ENCODE measurements at regions not wholly inside any gene's neighbourhood (a gene's known extent, or its start where the extent isn't known, plus 50 kb on each side); places are given as distances from the start of the nearest gene placed in this dataset.

- no peak for DNase-seq
Observed at GRCh38 chr2:240347373-240347940, 88.0 kb upstream of the GPC1 start.

DNA sequence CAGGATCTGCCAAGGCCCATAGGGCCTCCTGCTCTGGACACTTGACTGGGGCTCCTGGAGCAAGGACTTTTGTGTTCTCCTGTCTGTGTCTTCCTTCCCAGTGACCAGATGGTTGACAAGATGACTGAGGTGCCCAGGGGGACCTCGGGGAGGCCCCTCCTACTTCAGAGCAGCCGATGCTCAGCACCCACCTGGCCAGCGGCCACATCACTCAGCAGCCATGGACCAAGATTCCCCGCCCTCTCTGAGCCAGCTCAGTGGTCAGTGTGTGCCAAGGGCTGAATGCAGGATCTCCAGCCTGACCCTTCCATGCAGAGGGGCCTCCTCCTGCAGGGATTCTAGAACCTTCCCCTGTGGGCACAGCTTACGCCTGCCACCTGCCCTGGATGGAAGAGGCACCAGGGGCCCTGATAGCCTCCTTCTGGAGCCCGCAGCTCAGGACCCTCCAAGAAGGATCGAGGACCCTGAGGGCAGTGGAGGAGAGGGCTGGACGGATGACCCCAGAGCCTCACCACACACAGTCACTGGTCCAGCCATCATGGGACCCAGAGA, 87.4 kb upstream of the GPC1 start:
- no peak for DNase-seq

DNA sequence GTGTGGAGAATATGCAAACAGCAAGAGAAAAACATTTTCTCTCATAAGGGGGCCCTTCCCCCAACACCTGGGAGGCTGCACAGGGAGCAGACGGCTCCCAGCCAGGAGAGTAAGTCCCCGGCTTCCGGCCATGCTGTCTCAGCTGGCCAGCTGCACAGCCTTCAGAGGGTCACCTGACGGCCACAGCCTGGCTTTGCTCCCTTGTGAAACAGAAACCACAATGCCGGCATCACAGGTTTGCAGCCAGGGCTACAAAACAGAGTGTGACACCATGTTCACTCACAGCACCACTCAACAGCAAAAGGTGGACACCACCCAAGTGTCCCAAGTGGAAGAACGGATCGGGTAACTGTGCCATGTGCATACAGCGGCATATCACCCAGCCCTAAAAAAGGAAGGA, 86.9 kb upstream of the GPC1 start:
- DNase-seq, result no peak

DNA sequence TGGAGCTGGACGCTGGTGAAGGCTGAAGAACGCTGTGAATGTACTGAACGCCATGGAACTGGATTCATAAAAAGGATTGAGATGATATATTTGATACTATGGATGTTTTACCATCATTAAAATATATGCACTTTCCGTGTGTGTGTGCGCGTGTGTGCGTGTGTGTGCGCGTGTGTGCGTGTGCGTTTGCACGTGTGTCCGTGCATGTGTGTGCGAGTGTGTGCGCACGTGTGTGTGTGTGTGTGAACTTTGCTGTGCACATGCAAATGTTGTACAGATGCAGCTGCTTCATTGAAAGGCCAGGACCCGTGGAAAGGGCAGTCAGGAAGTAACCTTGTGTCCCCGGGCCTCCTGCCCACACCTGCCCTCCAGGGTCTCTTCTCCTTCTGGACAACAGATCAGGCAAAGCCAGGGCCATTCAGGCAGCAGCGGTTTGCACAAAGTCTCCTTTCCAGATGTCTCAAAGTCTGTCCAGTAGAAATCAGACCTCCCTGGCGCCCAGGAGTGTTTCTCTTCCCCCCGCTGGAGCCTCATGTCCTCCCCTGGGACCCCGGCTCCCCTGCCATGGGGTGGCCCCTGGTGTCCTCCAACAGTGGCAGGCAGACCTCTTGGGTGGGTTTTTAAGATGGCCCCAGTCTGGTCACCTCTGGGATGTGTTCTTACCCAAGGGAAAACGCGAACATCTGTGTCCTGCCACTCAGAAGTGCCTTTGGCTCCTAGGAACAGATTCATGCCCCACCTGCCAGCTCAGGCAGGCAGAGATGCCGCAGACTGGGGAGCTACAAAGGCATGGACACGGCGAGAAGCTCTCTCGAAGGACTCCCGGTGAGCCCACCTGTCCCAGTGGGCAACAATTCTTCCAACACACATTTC, 86.1 kb upstream of the GPC1 start:
- DNase-seq, result no peak

- no peak for DNase-seq
Observed at GRCh38 chr2:240350006-240350355, 85.5 kb upstream of the GPC1 start.

GRCh38 chr2:240350696-240351087, 84.8 kb upstream of the GPC1 start:
- no peak for DNase-seq

- no peak for DNase-seq
Observed at GRCh38 chr2:240351088-240351741, 84.2 kb upstream of the GPC1 start.

DNA sequence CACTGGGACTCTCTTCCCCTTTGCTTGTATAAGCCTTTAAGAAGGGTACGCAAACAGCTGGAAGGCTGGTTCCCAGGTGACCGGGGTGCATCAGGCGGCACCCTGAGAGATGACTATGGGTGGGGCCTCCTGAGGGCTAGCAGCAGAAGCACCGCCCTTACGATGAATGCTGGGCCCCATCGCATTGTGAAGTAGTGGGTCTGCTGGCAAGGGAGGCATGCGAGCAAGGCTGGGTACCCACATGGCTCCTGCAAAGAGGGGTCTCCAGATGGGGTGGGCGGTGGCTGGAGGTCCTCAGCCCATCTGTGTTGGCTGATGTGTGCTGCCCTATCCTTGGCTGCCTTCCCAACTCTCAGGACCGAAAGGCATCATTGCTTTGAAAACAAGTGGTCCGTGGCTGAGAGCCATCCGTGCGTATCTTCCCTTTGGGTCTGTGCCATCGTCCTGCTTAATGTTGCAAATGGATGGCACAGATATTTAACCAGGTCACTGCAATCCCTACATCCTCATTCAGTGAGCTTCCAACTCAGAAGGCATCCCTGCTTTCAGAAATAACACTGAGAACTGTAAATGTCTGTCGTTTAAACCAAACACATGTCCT, 83.5 kb upstream of the GPC1 start:
- no peak for DNase-seq

- no peak for DNase-seq
Observed at GRCh38 chr2:240353086-240353798, 82.2 kb upstream of the GPC1 start.

GRCh38 chr2:240353944-240354343, 81.5 kb upstream of the GPC1 start:
- no peak for DNase-seq

DNA sequence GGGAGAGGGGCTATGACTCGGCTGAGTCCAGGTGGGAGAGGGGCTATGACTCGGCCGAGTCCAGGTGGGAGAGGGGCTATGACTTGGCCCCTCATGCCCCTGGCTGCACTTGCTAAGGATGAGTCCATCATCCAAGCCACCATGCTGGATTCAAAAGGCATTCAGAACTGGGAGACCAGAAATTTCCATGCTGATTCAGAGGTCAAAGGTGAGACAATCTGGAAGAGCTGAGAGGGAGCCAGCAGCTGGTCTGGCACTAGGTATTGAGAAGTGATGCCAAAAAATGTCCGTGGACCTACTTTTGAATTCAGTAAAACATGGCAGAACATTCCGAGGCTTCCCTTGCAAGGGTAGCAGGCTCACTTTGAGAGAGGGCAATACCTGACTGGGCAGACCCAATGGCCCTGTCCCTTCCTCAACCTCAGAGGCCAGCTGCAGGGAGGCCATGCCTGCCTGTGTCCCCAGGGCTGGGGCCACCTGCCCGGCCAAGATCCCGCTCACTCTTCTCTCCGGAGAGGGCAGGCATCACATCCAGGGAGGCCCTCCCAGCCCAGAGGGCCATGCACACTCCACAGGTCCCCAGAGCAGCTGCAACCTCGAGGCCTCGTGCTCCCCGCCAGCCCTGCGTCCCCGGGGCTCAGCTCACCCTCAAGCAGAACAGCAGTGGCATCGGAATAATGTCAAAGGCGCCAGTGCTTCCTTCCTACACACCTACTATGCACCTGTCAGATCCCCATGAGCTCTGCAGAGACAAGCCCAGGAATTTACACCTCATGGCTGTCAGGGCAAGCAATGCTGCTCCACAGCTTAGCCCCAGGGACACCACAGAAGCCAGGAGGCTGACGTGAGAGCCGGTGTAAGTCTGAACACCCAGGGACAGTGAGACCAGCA, 80.2 kb upstream of the GPC1 start:
- DNase-seq, result no peak

GRCh38 chr2:240355962-240356361, 79.5 kb upstream of the GPC1 start:
- DNase-seq, result no peak

DNA sequence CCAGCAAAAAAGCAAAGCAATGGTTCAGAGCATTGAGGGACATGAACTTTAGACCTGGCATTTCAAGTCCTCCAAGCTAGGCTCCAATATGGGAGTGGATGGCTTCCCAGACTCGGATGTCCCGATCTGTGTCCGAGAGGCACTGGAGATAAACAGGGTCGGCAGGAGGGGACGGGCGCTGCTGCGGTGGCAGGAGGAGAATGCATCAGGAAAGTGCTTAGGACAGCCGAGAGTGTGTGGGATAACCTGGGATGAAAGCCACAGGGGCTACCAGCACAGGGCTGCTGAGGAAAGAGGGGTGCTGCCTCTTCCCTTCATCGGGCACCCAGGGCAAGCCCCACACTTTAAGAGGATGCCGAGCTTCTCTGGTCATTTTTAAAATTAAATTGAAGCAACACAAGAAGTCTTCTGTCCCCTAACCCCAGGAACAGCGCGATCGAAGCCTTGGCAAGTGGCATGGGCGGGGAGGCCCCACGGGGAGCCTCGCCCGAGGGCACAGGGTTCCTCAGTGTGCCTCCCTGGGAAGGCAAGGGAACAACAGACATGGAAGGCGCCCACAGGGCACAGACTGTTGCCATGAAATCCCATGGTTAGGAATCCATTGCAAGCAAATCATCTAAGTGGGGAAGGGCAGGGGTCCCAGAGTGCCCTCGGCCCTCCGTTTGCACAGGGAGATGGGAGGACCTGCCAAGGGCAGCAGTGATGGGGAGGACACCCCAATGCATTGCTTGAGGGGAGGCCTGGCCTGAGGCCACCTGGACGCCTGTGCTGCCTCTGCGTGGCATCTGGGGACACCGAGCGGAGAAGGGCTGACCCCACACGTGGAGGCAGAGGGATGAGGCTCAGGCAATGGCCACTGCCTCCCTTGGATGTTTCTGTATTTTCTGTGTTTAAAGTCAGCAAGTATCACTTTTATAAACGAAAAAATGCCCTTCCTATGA, 78.5 kb upstream of the GPC1 start:
- no peak for DNase-seq

- no peak for DNase-seq
Observed at GRCh38 chr2:240357641-240358012, 77.8 kb upstream of the GPC1 start.

- DNase-seq, result no peak
Observed at GRCh38 chr2:240358080-240358479, 77.4 kb upstream of the GPC1 start.

DNA sequence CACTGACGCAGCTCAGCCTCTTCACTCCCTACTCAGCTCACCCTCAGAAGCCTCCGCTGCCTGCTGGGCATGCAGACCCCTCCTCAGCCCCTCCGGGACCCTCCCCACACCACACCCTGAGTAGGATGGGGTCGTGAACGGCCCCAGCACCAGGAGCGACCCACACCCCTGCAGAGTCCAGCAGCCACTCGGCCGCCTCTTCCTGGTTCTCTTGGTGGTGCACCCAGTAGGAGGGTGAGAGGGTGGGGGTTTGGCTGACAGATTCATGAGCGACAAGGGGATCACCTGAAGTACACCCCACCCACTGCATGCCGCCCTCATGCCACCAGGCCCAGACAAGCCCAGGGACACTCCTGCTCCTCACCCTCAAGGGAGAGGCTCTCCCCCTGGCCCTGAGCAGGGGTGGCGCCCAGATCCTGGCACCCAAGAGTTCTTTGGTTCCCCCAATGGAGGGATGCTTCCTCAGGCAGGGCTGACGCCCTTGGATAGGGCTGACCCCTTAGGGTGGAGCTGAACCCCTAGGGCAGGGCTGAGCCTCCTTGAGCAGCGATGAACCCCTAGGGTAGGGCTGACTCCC, 76.6 kb upstream of the GPC1 start:
- no peak for DNase-seq

GRCh38 chr2:240359695-240360094, 75.8 kb upstream of the GPC1 start:
- DNase-seq, result no peak

DNA sequence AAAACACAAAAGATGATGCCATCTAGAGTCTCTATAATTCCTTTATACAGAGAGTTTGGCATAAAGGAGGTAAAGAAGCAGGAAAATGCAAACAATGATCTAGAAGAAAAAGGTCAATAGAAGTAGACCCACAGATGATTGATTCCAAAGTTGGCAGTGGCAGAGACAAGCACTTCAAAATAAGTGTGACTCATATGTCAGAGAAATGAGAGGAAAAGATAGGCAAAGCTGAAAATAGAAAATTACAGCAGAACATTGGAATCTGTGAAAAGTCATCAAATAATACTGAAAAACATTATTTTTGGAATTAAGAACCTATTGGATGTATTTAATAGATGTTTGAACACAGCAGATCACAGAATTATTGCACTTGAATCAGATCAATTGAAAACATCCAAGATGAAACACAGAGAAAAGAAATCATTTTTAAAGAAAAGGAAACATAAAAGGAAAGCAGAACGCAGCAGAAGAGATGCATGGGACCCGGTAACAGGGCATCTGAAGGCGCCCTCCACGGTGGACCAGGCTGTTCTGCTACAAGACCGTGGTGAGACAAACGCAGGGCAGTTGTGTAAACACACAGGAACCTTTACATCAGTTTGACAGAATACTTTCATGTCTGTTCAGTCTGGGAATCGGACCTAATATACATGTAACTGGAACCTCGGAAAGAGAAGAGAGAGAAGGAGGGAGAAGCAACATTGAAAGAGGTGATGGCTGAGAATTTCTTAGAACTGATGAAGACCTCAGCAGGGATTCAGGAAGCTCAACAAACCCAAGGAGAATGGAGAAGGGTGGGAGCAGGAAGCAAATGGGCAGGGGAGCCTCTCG, 74.6 kb upstream of the GPC1 start:
- no peak for DNase-seq

GRCh38 chr2:240362216-240362755, 73.2 kb upstream of the GPC1 start:
- no peak for DNase-seq

Data from hindlimb muscle (tissue), 1 donor.